ENCODE measurements at regions not wholly inside any gene's neighbourhood (a gene's known extent, or its start where the extent isn't known, plus 50 kb on each side); places are given as distances from the start of the nearest gene placed in this dataset.

DNA sequence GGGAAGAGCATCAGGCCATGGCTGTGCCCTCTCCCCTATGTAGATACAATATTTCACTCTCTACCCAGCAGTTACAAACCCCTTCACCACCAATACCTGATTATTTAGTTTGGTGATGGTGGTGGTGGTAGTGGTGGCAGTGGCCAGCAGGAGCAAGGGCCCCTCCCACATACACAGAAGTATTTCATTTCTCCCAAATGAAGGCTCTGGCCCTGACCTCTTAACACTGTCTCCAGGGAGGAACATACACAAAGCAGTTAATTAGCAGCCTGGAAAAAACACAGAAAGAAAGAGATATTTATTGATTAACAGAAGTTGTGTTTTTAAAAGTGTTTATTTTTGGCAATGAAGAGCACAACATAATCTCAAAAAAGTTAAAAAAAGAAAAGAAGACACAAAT, 212.7 kb upstream of the SAMSN1 start:
- TF ChIP-seq, protein P1, sequence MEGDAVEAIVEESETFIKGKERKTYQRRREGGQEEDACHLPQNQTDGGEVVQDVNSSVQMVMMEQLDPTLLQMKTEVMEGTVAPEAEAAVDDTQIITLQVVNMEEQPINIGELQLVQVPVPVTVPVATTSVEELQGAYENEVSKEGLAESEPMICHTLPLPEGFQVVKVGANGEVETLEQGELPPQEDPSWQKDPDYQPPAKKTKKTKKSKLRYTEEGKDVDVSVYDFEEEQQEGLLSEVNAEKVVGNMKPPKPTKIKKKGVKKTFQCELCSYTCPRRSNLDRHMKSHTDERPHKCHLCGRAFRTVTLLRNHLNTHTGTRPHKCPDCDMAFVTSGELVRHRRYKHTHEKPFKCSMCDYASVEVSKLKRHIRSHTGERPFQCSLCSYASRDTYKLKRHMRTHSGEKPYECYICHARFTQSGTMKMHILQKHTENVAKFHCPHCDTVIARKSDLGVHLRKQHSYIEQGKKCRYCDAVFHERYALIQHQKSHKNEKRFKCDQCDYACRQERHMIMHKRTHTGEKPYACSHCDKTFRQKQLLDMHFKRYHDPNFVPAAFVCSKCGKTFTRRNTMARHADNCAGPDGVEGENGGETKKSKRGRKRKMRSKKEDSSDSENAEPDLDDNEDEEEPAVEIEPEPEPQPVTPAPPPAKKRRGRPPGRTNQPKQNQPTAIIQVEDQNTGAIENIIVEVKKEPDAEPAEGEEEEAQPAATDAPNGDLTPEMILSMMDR (IDR thresholded peaks at IDR 0.05; ENCODE audit: insufficient read depth, low read depth, low read length), result no peak
- TF ChIP-seq EZH2 (IDR thresholded peaks at IDR 0.05; ENCODE audit: insufficient read depth, low read length), result no peak

Data from astrocyte (in vitro differentiated cells and primary cell).